Mesodermal cell (in vitro differentiated cells): ENCODE measurements at regions not wholly inside any gene's neighbourhood (a gene's known extent, or its start where the extent isn't known, plus 50 kb on each side); places are given as distances from the start of the nearest gene placed in this dataset.

Experiments used
- H3K27ac ChIP-seq: 2 replicates; pipeline ENCODE4 v1.7.0; 2013; ENCODE audit warnings: mild to moderate bottlenecking, low read depth, low read length, moderate library complexity; ENCODE audit not compliant: severe bottlenecking
- H3K36me3 ChIP-seq: 2 replicates; pipeline ENCODE4 v1.7.1; 2013; ENCODE audit warnings: mild to moderate bottlenecking, low read length, moderate library complexity; ENCODE audit not compliant: control insufficient read depth, insufficient read depth
- H3K4me1 ChIP-seq: one replicate; pipeline ENCODE4 v1.7.1; 2013; ENCODE audit warnings: mild to moderate bottlenecking, low read length; ENCODE audit not compliant: insufficient read depth, control insufficient read depth, poor library complexity, severe bottlenecking
- H3K4me3 ChIP-seq: 2 replicates; pipeline ENCODE4 v1.7.0; 2013; ENCODE audit warnings: low read length, control low read depth, mild to moderate bottlenecking; ENCODE audit not compliant: insufficient read depth, poor library complexity, severe bottlenecking; ENCODE audit errors: extremely low read depth
- H3K9me3 ChIP-seq: 2 replicates; pipeline ENCODE4 v1.7.1; 2013; ENCODE audit warnings: mild to moderate bottlenecking, low read length, moderate library complexity; ENCODE audit not compliant: control insufficient read depth
- WGBS, 2 experiments: methylation state at CpG; one replicate each; pipeline ENCODE4 v1.1.5; 2013; ENCODE audit warnings: missing lambda C conversion rate in 2 of 2; ENCODE audit not compliant: insufficient coverage in 2 of 2; 5-methylcytosine and 5-hydroxymethylcytosine counted together

GRCh38 chr5:159456261-159456660 lies 126.0 kb upstream of the IL12B start:
- H3K4me3 ChIP-seq, result no peak overlapping the region
- H3K36me3 ChIP-seq, result no peaks in the 10 kb centered on the region
- no peak overlapping the region for H3K27ac ChIP-seq
- peaks cover 6% of the 10 kb centered on the region for H3K4me1 ChIP-seq
- 93 to 100% methylated on average over 1 to 2 of the region's 2 CpGs for WGBS, 2 experiments
- H3K9me3 ChIP-seq, result no peaks in the 10 kb centered on the region

DNA sequence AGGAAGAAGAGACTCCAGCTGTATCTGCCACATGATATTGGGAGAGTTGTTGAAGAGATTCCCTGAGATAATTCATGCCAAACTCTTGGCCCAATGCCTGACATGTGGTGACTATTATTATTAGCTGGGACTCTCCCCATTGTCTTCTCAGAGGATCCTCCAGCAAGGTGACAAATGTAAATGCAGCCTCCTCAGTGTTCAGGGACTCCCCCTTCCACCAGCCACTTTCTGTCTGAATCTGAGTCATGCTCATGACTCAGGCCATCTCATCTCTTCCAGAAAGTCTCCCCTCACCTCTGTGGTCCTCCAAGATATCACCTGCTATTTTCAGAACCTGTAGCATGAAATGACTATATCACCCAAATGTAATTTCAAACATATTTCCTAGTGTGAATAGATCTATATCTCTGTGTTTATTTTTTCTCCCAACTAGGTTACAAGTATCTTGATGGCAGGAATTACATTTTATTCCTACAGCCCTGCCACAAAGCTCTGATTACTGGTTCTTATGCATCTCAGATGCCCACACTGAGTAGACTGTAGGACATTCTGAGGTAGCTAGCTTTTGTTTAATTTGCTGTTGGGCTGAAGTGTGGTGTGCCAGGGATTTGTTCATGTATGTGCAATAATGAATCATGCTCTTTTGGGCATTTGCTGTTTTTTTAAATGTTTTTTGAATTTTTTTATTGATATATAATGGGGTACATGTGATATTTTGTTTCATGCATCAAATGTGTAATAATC lies 126.6 kb upstream of the IL12B start:
- H3K36me3 ChIP-seq, result no peaks in the 10 kb centered on the region
- no peak overlapping the region for H3K4me3 ChIP-seq
- no peak overlapping the region for H3K27ac ChIP-seq
- H3K4me1 ChIP-seq, result no peaks in the 10 kb centered on the region
- no peaks in the 10 kb centered on the region for H3K9me3 ChIP-seq

- Histone ChIP-seq H3K27ac (no peak overlapping the region), H3K4me3 (no peak overlapping the region), H3K4me1 (peaks cover 7% of the 10 kb centered on the region), H3K9me3 (no peaks in the 10 kb centered on the region), H3K36me3 (no peaks in the 10 kb centered on the region)
- 100% methylated on average over 3 of the region's 4 CpGs for WGBS, 2 experiments
Measured at GRCh38 chr5:159458217-159458711, 128.0 kb upstream of the IL12B start.

GRCh38 chr5:159459132-159459627 lies 128.9 kb upstream of the IL12B start:
- Histone ChIP-seq H3K4me1 (peaks cover 16% of the 10 kb centered on the region), H3K9me3 (no peaks in the 10 kb centered on the region), H3K27ac (no peak overlapping the region), H3K36me3 (no peaks in the 10 kb centered on the region), H3K4me3 (no peak overlapping the region)
- 83 to 94% methylated on average over 2 of the region's 2 CpGs for WGBS, 2 experiments

DNA sequence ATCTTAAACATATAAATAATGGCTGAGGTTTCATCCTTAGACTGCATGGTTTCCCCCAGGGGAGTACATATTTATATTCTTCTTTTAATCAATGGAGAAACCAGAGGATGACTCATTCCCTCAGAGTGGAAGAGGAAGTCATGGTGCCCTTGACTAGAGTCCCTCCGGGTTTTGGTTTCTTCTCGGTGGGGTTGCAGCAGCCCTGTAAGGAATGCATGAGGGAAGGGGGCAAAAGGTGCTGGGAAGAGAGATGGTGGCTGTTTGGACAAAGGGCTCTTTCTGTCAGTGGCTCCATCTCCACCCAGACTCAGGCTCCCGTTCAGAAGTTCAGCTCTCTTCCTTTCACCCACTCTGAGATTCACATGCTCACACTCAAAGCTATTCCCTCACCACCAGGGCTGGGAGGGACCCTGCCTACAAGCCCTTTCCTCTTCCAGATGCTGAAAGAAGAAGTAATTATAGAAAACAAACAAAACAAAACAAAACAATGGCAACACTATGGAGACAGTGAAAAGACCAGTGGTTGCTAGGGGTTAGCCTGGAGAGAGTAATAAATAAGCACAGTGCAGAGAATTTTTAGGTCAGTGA lies 129.8 kb upstream of the IL12B start:
- WGBS, 2 experiments, result 60% methylated on average over 1 of the region's 3 CpGs; no CpG with 5 or more reads in 1 of the 2 experiments

DNA sequence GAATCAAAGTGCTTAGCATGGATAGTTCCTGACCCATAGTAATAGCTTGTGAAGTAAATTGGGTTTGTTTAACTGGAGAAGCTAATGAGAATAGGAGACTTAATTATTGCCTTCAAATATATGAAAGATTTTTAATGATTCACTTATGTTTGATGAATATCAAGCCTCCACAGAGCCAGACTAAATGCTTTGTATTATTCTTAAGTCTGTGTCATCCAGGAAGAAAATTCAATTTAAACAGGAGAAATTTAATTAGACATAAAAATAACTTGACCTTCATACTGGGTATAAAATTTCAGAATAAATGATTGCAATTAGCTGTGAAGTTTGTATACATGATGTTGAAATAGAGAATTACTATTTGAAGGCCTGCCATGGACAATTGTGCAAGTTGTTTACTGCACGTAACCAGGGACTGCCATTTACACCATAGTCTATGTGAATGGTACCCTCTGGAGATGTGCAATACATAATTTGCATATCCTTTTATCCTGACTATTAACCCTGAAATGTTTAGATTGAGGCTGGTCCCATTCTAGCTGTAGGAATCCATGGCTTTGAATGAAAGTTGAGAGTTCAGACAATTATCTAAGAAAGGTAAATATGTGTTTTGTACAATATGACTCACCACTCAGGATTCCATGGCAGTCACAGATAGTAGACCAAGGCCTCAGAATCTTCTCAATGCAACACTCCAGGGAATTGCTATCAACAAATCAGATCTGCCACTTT lies 133.5 kb upstream of the IL12B start:
- no peaks in the 10 kb centered on the region for H3K36me3 ChIP-seq
- peaks cover 21% of the 10 kb centered on the region for H3K4me1 ChIP-seq
- no peak overlapping the region for H3K27ac ChIP-seq
- H3K9me3 ChIP-seq, result no peaks in the 10 kb centered on the region
- H3K4me3 ChIP-seq, result no peak overlapping the region
- WGBS, 2 experiments, result no CpG with 5 or more reads among the region's 1 CpG

More for the DNA sequence above, 129.8 kb upstream of the IL12B start:
- Histone ChIP-seq H3K4me3 (no peak overlapping the region), H3K9me3 (no peaks in the 10 kb centered on the region), H3K4me1 (peaks cover 21% of the 10 kb centered on the region), H3K27ac (peak overlapping the region; percentile 24), H3K36me3 (no peaks in the 10 kb centered on the region)

- WGBS, 2 experiments, result 93 to 100% methylated on average over 2 to 3 of the region's 3 CpGs
- Histone ChIP-seq H3K9me3 (no peaks in the 10 kb centered on the region), H3K4me3 (no peak overlapping the region), H3K36me3 (no peaks in the 10 kb centered on the region), H3K4me1 (peaks cover 21% of the 10 kb centered on the region), H3K27ac (no peak overlapping the region)
Measured at GRCh38 chr5:159465604-159466003, 135.3 kb upstream of the IL12B start.

- 91 to 100% methylated on average over 4 to 5 of the region's 5 CpGs for WGBS, 2 experiments
- no peak overlapping the region for H3K27ac ChIP-seq
- H3K4me1 ChIP-seq, result peaks cover 19% of the 10 kb centered on the region
- H3K4me3 ChIP-seq, result no peak overlapping the region
- no peaks in the 10 kb centered on the region for H3K36me3 ChIP-seq
- no peaks in the 10 kb centered on the region for H3K9me3 ChIP-seq
Measured at GRCh38 chr5:159467666-159468065, 137.4 kb upstream of the IL12B start.

GRCh38 chr5:159469496-159470372 lies 139.4 kb upstream of the IL12B start:
- no peak overlapping the region for H3K27ac ChIP-seq
- 90 to 91% methylated on average over 7 to 9 of the region's 11 CpGs for WGBS, 2 experiments

GRCh38 chr5:159471904-159472303 lies 141.6 kb upstream of the IL12B start:
- Histone ChIP-seq H3K4me3 (no peak overlapping the region), H3K27ac (no peak overlapping the region), H3K36me3 (no peaks in the 10 kb centered on the region), H3K4me1 (no peaks in the 10 kb centered on the region), H3K9me3 (peaks cover 15% of the 10 kb centered on the region)
- WGBS, 2 experiments, result 100% methylated on average over 1 of the region's 2 CpGs

More at GRCh38 chr5:159469496-159470372, 139.4 kb upstream of the IL12B start:
- Histone ChIP-seq H3K4me1 (no peaks in the 10 kb centered on the region), H3K9me3 (peaks cover 6% of the 10 kb centered on the region), H3K36me3 (no peaks in the 10 kb centered on the region), H3K4me3 (no peak overlapping the region)
